Left ventricle myocardium inferior (tissue), 1 donor: ENCODE measurements at regions not wholly inside any gene's neighbourhood (a gene's known extent, or its start where the extent isn't known, plus 50 kb on each side); places are given as distances from the start of the nearest gene placed in this dataset.

ENCODE experiments used
- DNase-seq: peaks from one replicate; pipeline ENCODE4 v3.0.0-alpha.2; 2020
- H3K27ac ChIP-seq: fragments of 200-600 bp; replicated peaks from 2 replicates; pipeline ENCODE4 v1.8.0; 2021
- H3K27me3 ChIP-seq: fragments of 200-600 bp; 2 replicates; pipeline ENCODE4 v1.8.0; 2021; ENCODE audit warnings: low read depth
- H3K36me3 ChIP-seq: fragments of 200-600 bp; 2 replicates; pipeline ENCODE4 v1.8.0; 2021
- H3K4me1 ChIP-seq: fragments of 200-600 bp; 2 replicates; pipeline ENCODE4 v1.8.0; 2021
- H3K4me3 ChIP-seq: fragments of 200-600 bp; 2 replicates; pipeline ENCODE4 v1.8.0; 2021; ENCODE audit warnings: mild to moderate bottlenecking, moderate library complexity
- H3K9me3 ChIP-seq: fragments of 200-600 bp; replicated peaks from 2 replicates; pipeline ENCODE4 v1.8.0; 2021
- intact Hi-C: fragments of 100-400 bp; cut with micrococcal nuclease; formaldehyde crosslinking; loops from one replicate; pipeline ENCODE4 v1.11.0; 2022
- TF ChIP-seq, protein P1 (sequence below): fragments of 200-600 bp; IDR thresholded peaks from 2 replicates; pipeline ENCODE4 v1.8.0; 2021; ENCODE audit warnings: antibody characterized with exemption, mild to moderate bottlenecking, borderline replicate concordance
- donor health status: DM: no; HTN: yes; CAD: no; lungs with severe emphysema.

DNA sequence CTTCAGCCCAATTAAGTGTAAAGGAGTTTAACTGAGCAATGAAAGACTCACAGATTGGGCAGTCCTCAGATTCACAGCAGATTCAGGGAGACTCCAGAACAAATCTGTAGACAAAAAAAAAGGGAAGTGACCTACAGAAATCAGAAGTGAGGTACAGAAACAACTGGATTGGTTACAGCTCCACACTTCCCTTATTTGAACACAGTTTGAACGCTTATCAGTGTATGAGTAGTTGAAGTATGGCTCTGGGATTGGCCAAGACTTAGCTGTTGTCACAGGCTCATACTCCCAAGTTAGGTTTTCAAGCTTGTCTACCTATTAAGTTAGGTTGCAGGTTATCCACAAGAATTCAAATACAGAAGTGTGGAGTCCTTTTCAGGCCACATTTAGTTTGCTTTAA lies 112.4 kb upstream of the ELOVL6 start:
- H3K36me3 ChIP-seq, result no peaks in the 10 kb centered on the region
- H3K27me3 ChIP-seq, result no peaks in the 10 kb centered on the region
- no peak overlapping the region for H3K27ac ChIP-seq
- H3K9me3 ChIP-seq, result no peaks in the 10 kb centered on the region
- DNase-seq, result no peak
- no peak overlapping the region for H3K4me3 ChIP-seq
- TF ChIP-seq, protein P1, sequence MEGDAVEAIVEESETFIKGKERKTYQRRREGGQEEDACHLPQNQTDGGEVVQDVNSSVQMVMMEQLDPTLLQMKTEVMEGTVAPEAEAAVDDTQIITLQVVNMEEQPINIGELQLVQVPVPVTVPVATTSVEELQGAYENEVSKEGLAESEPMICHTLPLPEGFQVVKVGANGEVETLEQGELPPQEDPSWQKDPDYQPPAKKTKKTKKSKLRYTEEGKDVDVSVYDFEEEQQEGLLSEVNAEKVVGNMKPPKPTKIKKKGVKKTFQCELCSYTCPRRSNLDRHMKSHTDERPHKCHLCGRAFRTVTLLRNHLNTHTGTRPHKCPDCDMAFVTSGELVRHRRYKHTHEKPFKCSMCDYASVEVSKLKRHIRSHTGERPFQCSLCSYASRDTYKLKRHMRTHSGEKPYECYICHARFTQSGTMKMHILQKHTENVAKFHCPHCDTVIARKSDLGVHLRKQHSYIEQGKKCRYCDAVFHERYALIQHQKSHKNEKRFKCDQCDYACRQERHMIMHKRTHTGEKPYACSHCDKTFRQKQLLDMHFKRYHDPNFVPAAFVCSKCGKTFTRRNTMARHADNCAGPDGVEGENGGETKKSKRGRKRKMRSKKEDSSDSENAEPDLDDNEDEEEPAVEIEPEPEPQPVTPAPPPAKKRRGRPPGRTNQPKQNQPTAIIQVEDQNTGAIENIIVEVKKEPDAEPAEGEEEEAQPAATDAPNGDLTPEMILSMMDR, result no peak
- intact Hi-C loops, result loop anchor here (10.0 kb wide), 1 partner anchor 204 kb away; no protein-coding TSS in a partner anchor
- peaks cover 8% of the 10 kb centered on the region for H3K4me1 ChIP-seq

DNA sequence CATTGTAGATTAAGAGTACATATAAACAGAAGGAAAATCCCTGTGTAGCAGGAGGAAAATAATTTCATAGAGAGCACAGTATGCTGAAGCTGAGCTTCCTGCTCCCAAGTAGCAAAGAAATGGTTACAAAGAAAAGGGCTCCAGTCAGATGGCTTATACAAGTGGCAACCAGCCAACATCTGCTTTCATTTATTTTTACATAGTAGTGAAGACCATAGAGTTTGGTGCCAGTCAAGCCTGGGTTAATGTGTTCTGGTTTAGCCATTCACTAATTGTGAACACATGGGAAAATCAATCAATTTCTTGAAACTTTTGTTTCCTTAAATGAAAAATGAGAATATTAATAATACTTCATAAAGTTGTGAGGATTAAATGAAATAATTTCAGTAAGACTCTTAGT lies 111.3 kb upstream of the ELOVL6 start:
- Histone ChIP-seq H3K9me3 (no peaks in the 10 kb centered on the region), H3K4me3 (no peak overlapping the region), H3K4me1 (peaks cover 8% of the 10 kb centered on the region), H3K27ac (no peak overlapping the region), H3K36me3 (no peaks in the 10 kb centered on the region), H3K27me3 (no peaks in the 10 kb centered on the region)
- no peak for DNase-seq
- intact Hi-C loops, result loop anchor here (10.0 kb wide), 1 partner anchor 205 kb away; no protein-coding TSS in a partner anchor
- TF ChIP-seq, protein P1, result no peak

GRCh38 chr4:110306303-110306702 lies 107.9 kb upstream of the ELOVL6 start:
- no peaks in the 10 kb centered on the region for H3K27me3 ChIP-seq
- no peaks in the 10 kb centered on the region for H3K36me3 ChIP-seq
- intact Hi-C loops, result no loop called here
- peaks cover 8% of the 10 kb centered on the region for H3K4me1 ChIP-seq
- H3K27ac ChIP-seq, result no peak overlapping the region
- no peak overlapping the region for H3K4me3 ChIP-seq
- no peak for DNase-seq
- TF ChIP-seq, protein P1, result no peak
- no peaks in the 10 kb centered on the region for H3K9me3 ChIP-seq

- no peak overlapping the region for H3K4me3 ChIP-seq
- intact Hi-C loops, result no loop called here
- no peaks in the 10 kb centered on the region for H3K27me3 ChIP-seq
- TF ChIP-seq, protein P1, result no peak
- no peak overlapping the region for H3K27ac ChIP-seq
- H3K4me1 ChIP-seq, result peaks cover 8% of the 10 kb centered on the region
- DNase-seq, result no peak
- no peaks in the 10 kb centered on the region for H3K36me3 ChIP-seq
- H3K9me3 ChIP-seq, result no peaks in the 10 kb centered on the region
These were observed 107.0 kb upstream of the ELOVL6 start for GRCh38 chr4:110305455-110305854.

GRCh38 chr4:110296892-110297291 lies 98.5 kb upstream of the ELOVL6 start:
- no peaks in the 10 kb centered on the region for H3K4me1 ChIP-seq
- TF ChIP-seq, protein P1, result no peak
- no peak for DNase-seq
- H3K27ac ChIP-seq, result no peak overlapping the region
- intact Hi-C loops, result no loop called here
- no peaks in the 10 kb centered on the region for H3K9me3 ChIP-seq
- H3K36me3 ChIP-seq, result no peaks in the 10 kb centered on the region
- H3K4me3 ChIP-seq, result no peak overlapping the region
- H3K27me3 ChIP-seq, result peaks cover 34% of the 10 kb centered on the region

DNA sequence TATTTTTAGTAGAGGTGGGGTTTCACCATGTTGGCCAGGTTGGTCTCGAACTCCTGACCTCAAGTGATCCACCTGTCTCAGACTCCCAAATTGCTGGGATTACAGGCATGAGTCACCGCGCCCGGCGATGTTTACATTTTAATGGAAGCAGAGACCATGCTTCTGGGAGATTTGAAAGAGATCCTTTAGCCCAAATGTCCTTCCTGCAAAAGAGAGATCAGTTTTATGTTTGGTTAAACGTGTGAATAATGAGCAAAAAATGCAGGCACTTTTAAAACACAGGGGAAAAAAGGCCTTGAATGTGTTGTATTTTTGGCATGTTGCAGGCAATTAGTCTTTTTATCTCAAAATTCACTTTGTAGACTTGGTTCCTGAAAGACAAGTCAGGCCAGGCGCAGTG lies 95.8 kb upstream of the ELOVL6 start:
- intact Hi-C loops, result no loop called here

More for the DNA sequence above, 95.8 kb upstream of the ELOVL6 start:
- H3K36me3 ChIP-seq, result no peaks in the 10 kb centered on the region
- no peaks in the 10 kb centered on the region for H3K4me1 ChIP-seq
- TF ChIP-seq, protein P1, result no peak
- no peak overlapping the region for H3K27ac ChIP-seq
- DNase-seq, result no peak
- peaks cover 34% of the 10 kb centered on the region for H3K27me3 ChIP-seq
- no peak overlapping the region for H3K4me3 ChIP-seq
- H3K9me3 ChIP-seq, result no peaks in the 10 kb centered on the region
